HUES64 (cell line): ENCODE measurements at regions not wholly inside any gene's neighbourhood (a gene's known extent, or its start where the extent isn't known, plus 50 kb on each side); places are given as distances from the start of the nearest gene placed in this dataset.
A peak's percentile ranks its signal among the peaks of the same experiment; 100 is the strongest.

Source experiments
- H3K27ac ChIP-seq: 2 replicates; pipeline ENCODE4 v1.7.0; 2013; ENCODE audit warnings: low read depth, low read length, inconsistent platforms
- H3K27me3 ChIP-seq: 2 replicates; pipeline ENCODE4 v1.6.1; 2013; ENCODE audit warnings: mild to moderate bottlenecking, low read length; ENCODE audit not compliant: insufficient read depth
- H3K36me3 ChIP-seq: 2 replicates; pipeline ENCODE4 v1.6.1; 2013; ENCODE audit warnings: mild to moderate bottlenecking, low read length; ENCODE audit not compliant: insufficient read depth
- H3K4me1 ChIP-seq: 2 replicates; pipeline ENCODE4 v1.6.1; 2013; ENCODE audit warnings: mild to moderate bottlenecking, low read length, moderate library complexity; ENCODE audit not compliant: insufficient read depth
- H3K4me3 ChIP-seq: 2 replicates; pipeline ENCODE4 v1.5.1; 2013; ENCODE audit warnings: mild to moderate bottlenecking, low read length, moderate library complexity
- H3K9ac ChIP-seq: 2 replicates; pipeline ENCODE4 v1.6.1; 2013; ENCODE audit warnings: mild to moderate bottlenecking, low read depth, low read length
- H3K9me3 ChIP-seq: 2 replicates; pipeline ENCODE4 v1.6.1; 2013; ENCODE audit warnings: low read depth, low read length; ENCODE audit not compliant: insufficient read depth
- WGBS: fragments of 150-250, 120-280 bp; methylation state at CpG from one replicate; pipeline ENCODE4 v1.1.7; 2013; ENCODE audit warnings: missing lambda C conversion rate; 5-methylcytosine and 5-hydroxymethylcytosine counted together

- no peak overlapping the region for H3K9ac ChIP-seq
- H3K4me3 ChIP-seq, result no peak overlapping the region
- H3K9me3 ChIP-seq, result no peaks in the 10 kb centered on the region
- H3K27ac ChIP-seq, result no peak overlapping the region
- no peaks in the 10 kb centered on the region for H3K36me3 ChIP-seq
- 0 out of 2 replicates have a peak, but pooled peaks cover 2% of the 10 kb centered on the region for H3K4me1 ChIP-seq
- no peaks in the 10 kb centered on the region for H3K27me3 ChIP-seq
These were observed 87.6 kb upstream of the KCNQ5 start for GRCh38 chr6:72534236-72534635.

GRCh38 chr6:72535124-72535523 is 86.7 kb upstream of the KCNQ5 start:
- Histone ChIP-seq H3K27me3 (no peaks in the 10 kb centered on the region), H3K9me3 (no peaks in the 10 kb centered on the region)
- WGBS, result 77% methylated on average over 3 of the region's 3 CpGs

DNA sequence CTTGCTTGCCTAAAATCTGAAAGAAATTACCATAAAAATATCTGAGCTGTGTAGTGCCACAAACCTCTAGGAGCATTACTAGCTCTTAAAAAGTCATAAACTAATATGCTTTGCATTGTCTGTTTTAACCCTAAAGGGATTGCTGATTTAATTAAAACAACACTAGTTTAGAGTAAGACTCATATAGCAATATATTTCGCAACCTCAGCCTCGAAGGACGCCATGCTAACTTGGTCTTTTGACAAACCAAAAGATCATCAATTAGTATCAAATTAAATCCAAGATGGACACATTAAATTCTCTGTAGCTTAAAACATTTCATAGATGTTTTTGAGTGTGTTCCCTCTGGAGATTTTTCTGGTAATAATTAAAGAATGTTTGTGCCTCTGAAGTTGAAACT is 74.8 kb upstream of the KCNQ5 start:
- 89% methylated on average over 3 of the region's 3 CpGs for WGBS

More at GRCh38 chr6:72535124-72535523, 86.7 kb upstream of the KCNQ5 start:
- Histone ChIP-seq H3K36me3 (no peaks in the 10 kb centered on the region), H3K4me1 (0 out of 2 replicates have a peak, but pooled peaks cover 2% of the 10 kb centered on the region), H3K9ac (no peak overlapping the region), H3K4me3 (no peak overlapping the region), H3K27ac (no peak overlapping the region)

GRCh38 chr6:72551470-72551869 is 70.4 kb upstream of the KCNQ5 start:
- H3K36me3 ChIP-seq, result no peaks in the 10 kb centered on the region
- no peaks in the 10 kb centered on the region for H3K27me3 ChIP-seq
- no peak overlapping the region for H3K4me3 ChIP-seq
- WGBS, result 81% methylated on average over 3 of the region's 3 CpGs
- no peak overlapping the region for H3K27ac ChIP-seq
- no peak overlapping the region for H3K9ac ChIP-seq
- H3K4me1 ChIP-seq, result peaks cover 45% of the 10 kb centered on the region
- no peaks in the 10 kb centered on the region for H3K9me3 ChIP-seq

More for the DNA sequence above, 74.8 kb upstream of the KCNQ5 start:
- Histone ChIP-seq H3K4me1 (peaks cover 8% of the 10 kb centered on the region), H3K36me3 (no peaks in the 10 kb centered on the region), H3K4me3 (no peak overlapping the region), H3K9me3 (no peaks in the 10 kb centered on the region), H3K9ac (no peak overlapping the region), H3K27ac (no peak overlapping the region), H3K27me3 (no peaks in the 10 kb centered on the region)

GRCh38 chr6:72552938-72553337 is 68.9 kb upstream of the KCNQ5 start:
- no peak overlapping the region for H3K9ac ChIP-seq
- peaks cover 45% of the 10 kb centered on the region for H3K4me1 ChIP-seq
- no peaks in the 10 kb centered on the region for H3K27me3 ChIP-seq
- 37% methylated on average over 3 of the region's 4 CpGs for WGBS
- H3K36me3 ChIP-seq, result no peaks in the 10 kb centered on the region
- peak overlapping the region; percentile 54 for H3K27ac ChIP-seq
- no peaks in the 10 kb centered on the region for H3K9me3 ChIP-seq
- H3K4me3 ChIP-seq, result no peak overlapping the region

DNA sequence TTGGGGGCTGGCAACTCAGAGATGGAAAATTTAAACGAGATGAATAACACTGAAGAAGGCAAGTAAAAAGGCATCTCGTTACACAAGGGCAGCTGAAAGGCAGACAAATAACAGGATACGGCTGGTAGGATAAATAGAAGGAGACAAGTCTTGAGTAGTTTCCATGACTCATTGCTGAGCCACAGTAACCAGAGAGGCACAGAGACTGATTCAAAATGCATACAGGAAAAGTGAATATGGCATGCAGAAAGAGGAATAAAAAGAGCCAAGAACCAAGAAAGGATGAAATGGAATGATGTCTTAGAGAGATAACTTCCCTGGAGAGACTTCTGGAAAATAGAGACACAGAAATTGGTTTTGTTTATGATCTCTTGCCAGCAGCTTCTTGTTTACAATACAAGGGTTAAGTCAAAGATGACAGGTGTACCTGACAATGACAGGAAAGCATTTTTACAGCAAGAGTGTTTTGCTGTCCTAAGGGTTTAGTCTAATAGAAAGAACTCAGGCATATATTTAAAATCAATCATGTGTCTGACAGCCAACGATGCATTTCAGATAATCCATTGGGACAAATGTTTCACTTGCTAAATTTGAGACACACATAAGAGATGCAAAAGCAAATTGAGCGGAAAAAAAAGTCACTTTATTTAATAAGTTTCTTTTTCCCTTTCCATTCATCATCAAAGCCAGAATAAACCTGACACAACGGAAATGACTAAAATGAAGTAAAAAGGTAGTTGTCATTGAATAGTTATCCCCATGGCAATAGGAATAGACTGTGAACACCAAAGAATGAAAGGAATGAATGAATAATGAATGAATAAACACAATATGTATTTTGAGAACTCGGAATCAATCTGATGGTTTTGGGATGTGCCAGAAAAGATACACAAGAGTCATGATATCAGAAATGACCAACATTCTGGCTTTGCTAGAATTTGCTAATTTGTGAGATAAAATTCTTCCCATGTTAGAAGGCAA is 68.0 kb upstream of the KCNQ5 start:
- WGBS, result 74% methylated on average over 7 of the region's 7 CpGs

DNA sequence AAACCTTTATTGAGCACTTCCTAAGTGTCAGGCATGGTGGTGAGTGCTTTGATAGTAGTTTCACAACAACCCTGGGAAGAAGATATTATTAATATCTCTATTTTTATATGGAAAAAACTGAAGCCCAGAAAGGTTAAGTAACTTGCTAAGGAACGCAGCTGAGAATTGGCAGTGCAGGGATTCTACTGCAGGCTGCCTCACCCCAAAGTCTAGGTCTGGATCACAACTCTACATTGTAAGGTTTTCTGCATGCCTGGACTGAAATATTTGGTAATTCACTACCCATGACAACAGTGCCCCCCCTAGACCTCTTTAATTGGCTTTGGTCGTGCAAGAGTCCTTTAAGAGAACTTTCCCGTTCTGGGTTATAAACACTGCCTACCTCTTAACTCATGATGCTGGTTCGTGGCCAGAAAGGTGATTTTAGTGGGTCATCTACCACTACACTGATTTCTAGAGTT is 67.1 kb upstream of the KCNQ5 start:
- Histone ChIP-seq H3K27ac (no peak overlapping the region), H3K9me3 (no peaks in the 10 kb centered on the region), H3K4me1 (peaks cover 57% of the 10 kb centered on the region), H3K4me3 (no peak overlapping the region), H3K36me3 (no peaks in the 10 kb centered on the region), H3K27me3 (no peaks in the 10 kb centered on the region), H3K9ac (no peak overlapping the region)
- 94% methylated on average over 3 of the region's 4 CpGs for WGBS

More for the DNA sequence above, 68.0 kb upstream of the KCNQ5 start:
- H3K9ac ChIP-seq, result no peak overlapping the region
- peaks cover 48% of the 10 kb centered on the region for H3K4me1 ChIP-seq
- H3K27me3 ChIP-seq, result no peaks in the 10 kb centered on the region
- no peaks in the 10 kb centered on the region for H3K36me3 ChIP-seq
- peak overlapping the region; percentile 32; the same call in 1 of the 2 replicates for H3K27ac ChIP-seq
- H3K9me3 ChIP-seq, result no peaks in the 10 kb centered on the region
- H3K4me3 ChIP-seq, result no peak overlapping the region

DNA sequence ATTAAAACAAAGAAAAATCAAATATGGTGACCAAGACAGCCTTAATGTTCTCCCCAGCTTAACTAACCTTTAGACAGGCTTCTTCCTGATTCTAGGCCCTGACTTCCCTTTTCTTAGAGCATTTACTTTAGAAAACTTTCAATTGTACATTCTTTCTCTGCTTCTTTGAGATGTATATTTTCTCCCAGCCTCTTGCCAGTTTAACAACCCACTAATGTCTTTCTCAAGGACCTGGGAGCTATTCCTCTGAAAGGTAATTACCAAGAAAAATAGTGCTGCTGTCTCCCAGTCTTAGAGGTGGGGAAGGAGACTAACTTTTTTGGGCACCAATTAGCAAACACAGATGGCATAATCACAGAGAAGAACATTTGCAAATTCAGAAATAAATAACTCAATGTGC is 62.8 kb upstream of the KCNQ5 start:
- Histone ChIP-seq H3K27ac (no peak overlapping the region), H3K27me3 (no peaks in the 10 kb centered on the region), H3K4me1 (peaks cover 44% of the 10 kb centered on the region), H3K9ac (no peak overlapping the region), H3K36me3 (no peaks in the 10 kb centered on the region), H3K4me3 (no peak overlapping the region), H3K9me3 (no peaks in the 10 kb centered on the region)

DNA sequence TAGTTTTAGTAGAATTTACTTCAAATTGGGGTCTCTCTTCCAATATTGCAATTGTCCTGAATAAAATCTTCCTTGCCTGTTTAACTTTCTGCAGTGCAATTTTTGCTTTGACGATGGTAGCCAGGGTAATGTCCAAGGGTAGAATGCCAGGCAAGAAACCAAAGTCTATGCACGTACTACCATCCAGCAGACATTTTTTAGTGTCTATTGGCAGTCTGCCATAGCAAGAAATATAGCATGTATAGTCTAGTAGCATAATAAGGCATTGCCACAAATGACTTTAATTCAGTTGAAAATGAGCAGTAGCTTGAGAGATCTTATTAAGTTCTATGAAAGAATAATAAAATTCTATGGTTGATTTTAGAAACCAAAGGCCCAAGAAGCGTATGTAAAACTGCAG is 62.3 kb upstream of the KCNQ5 start:
- H3K27me3 ChIP-seq, result no peaks in the 10 kb centered on the region
- no peak overlapping the region for H3K27ac ChIP-seq
- H3K4me1 ChIP-seq, result peaks cover 39% of the 10 kb centered on the region
- H3K36me3 ChIP-seq, result no peaks in the 10 kb centered on the region
- no peaks in the 10 kb centered on the region for H3K9me3 ChIP-seq
- H3K9ac ChIP-seq, result no peak overlapping the region
- 96% methylated on average over 3 of the region's 3 CpGs for WGBS
- no peak overlapping the region for H3K4me3 ChIP-seq

DNA sequence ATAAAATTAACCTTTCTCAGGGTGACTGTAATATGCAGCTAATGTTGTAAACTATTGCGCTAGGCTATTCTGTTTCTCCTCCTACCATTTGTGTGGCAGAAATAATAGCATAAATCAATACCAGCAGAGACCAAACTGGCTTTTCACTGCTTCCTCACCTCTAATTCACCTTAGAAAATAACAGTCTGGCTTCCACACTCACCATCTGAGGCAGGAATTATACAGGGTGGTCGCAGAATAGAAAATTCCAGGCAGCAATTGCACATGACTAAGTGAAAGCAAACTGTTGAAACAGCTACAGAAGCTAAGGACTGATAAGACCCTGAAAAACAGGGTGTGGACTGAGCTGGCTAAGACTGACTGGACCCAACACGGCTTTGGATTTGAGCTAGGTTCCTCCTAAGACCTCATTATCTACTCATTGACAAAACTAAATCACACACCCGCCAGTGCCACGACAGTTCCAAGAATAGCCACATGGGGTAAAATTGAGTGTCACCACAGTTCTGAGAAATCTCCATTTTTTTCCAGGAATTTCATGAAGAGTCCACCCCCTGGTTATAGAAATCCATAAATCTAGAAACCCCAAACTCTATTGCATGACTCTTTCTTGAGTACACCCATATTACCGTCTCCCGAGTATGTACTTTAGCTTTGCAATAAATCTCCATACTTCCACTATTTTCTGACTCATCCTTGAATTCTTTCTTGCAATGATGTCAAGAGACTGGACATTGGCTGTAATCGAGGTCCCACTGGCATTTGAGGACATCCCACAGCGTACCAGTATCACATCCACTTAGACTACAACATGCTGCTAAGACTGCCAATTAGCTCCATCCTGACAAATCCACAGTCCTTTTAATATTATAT is 60.9 kb upstream of the KCNQ5 start:
- H3K4me3 ChIP-seq, result no peak overlapping the region

DNA sequence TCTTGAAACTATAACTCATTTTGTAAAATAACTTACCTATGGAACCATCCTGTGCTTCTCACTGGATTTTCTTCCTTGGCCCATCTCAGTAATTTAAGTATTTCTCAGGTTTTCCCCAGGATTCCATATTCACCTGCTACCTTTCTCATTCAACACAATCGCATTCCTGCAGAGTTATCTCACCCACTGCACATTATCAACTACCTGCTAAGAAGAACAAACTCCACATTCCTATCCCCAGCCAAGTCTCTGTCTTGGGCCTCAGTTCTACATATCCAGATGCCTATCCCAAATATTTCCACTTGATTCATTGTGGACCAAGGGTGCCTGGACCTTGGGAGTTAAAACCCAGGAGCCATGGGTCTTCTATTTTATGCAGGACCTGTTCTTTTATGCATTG is 60.2 kb upstream of the KCNQ5 start:
- 82% methylated on average over 1 of the region's 1 CpG for WGBS

More for the DNA sequence above, 60.9 kb upstream of the KCNQ5 start:
- Histone ChIP-seq H3K9me3 (no peaks in the 10 kb centered on the region), H3K4me1 (peaks cover 25% of the 10 kb centered on the region), H3K27ac (no peak overlapping the region), H3K36me3 (no peaks in the 10 kb centered on the region), H3K9ac (no peak overlapping the region), H3K27me3 (no peaks in the 10 kb centered on the region)
- 89% methylated on average over 9 of the region's 9 CpGs for WGBS

More for the DNA sequence above, 60.2 kb upstream of the KCNQ5 start:
- Histone ChIP-seq H3K27ac (peak overlapping the region; percentile 50; the same call in 1 of the 2 replicates), H3K4me1 (peaks cover 23% of the 10 kb centered on the region), H3K27me3 (no peaks in the 10 kb centered on the region), H3K36me3 (no peaks in the 10 kb centered on the region), H3K9ac (no peak overlapping the region), H3K9me3 (no peaks in the 10 kb centered on the region), H3K4me3 (no peak overlapping the region)
